Neural crest cell (in vitro differentiated cells): ENCODE measurements at regions not wholly inside any gene's neighbourhood (a gene's known extent, or its start where the extent isn't known, plus 50 kb on each side); places are given as distances from the start of the nearest gene placed in this dataset.

Experiments
- DNase-seq: peaks from one replicate; pipeline ENCODE4 v3.0.0; 2021; ENCODE audit warnings: low read depth, mixed read lengths, low spot score
- H3K27ac Mint-ChIP-seq: one replicate; pipeline ENCODE4 v1.8.0; 2021; ENCODE audit warnings: mild to moderate bottlenecking, mixed read lengths; ENCODE audit not compliant: unreplicated experiment
- H3K27me3 Mint-ChIP-seq: 2 replicates; pipeline ENCODE4 v1.8.0; 2021; ENCODE audit warnings: low read depth, mild to moderate bottlenecking, mixed read lengths
- H3K36me3 Mint-ChIP-seq: 2 replicates; pipeline ENCODE4 v1.8.0; 2021; ENCODE audit warnings: low read depth, mild to moderate bottlenecking, mixed read lengths
- H3K4me1 Mint-ChIP-seq: 2 replicates; pipeline ENCODE4 v1.8.0; 2021; ENCODE audit warnings: mixed read lengths
- H3K4me3 Mint-ChIP-seq: one replicate; pipeline ENCODE4 v1.8.0; 2021; ENCODE audit warnings: mild to moderate bottlenecking, mixed read lengths
- H3K9me3 Mint-ChIP-seq: 2 replicates; pipeline ENCODE4 v1.8.0; 2021; ENCODE audit warnings: mixed read lengths
- CTCF ChIP-seq: fragments of 200-600 bp; sonication (generic); conservative IDR thresholded peaks from 2 replicates; pipeline ENCODE4 v1.5.0; 2021; ENCODE audit warnings: antibody characterized with exemption, mild to moderate bottlenecking

- no peak for DNase-seq
- Mint-ChIP-seq H3K27me3 (no peaks in the 10 kb centered on the region), H3K4me3 (no peak overlapping the region), H3K9me3 (no peaks in the 10 kb centered on the region), H3K36me3 (peaks cover 8% of the 10 kb centered on the region), H3K4me1 (peaks cover 21% of the 10 kb centered on the region), H3K27ac (no peak overlapping the region)
- no peak for TF ChIP-seq CTCF
These were observed 294.9 kb downstream of the UTRN start for GRCh38 chr6:144580039-144580438.

GRCh38 chr6:144580771-144581170, 295.6 kb downstream of the UTRN start:
- TF ChIP-seq CTCF: no peak
- H3K27me3 Mint-ChIP-seq: no peaks in the 10 kb centered on the region
- peaks cover 26% of the 10 kb centered on the region for H3K4me1 Mint-ChIP-seq
- DNase-seq: no peak
- H3K36me3 Mint-ChIP-seq: peaks cover 8% of the 10 kb centered on the region
- no peak overlapping the region for H3K27ac Mint-ChIP-seq
- H3K9me3 Mint-ChIP-seq: no peaks in the 10 kb centered on the region
- H3K4me3 Mint-ChIP-seq: no peak overlapping the region

- H3K4me3 Mint-ChIP-seq: peak overlapping the region; percentile 71
- no peaks in the 10 kb centered on the region for H3K9me3 Mint-ChIP-seq
- H3K4me1 Mint-ChIP-seq: peaks cover 38% of the 10 kb centered on the region
- peak; percentile 68 for TF ChIP-seq CTCF
- peaks cover 5% of the 10 kb centered on the region for H3K36me3 Mint-ChIP-seq
- no peak overlapping the region for H3K27ac Mint-ChIP-seq
- DNase-seq: no peak
- H3K27me3 Mint-ChIP-seq: no peaks in the 10 kb centered on the region
These were observed 296.8 kb downstream of the UTRN start for GRCh38 chr6:144581812-144582537.

GRCh38 chr6:144582939-144583613, 297.9 kb downstream of the UTRN start:
- TF ChIP-seq CTCF: no peak
- H3K4me1 Mint-ChIP-seq: peaks cover 43% of the 10 kb centered on the region
- no peaks in the 10 kb centered on the region for H3K9me3 Mint-ChIP-seq
- peak overlapping the region; percentile 85 for H3K4me3 Mint-ChIP-seq
- DNase-seq: no peak
- H3K27me3 Mint-ChIP-seq: no peaks in the 10 kb centered on the region
- peak overlapping the region; percentile 68 for H3K27ac Mint-ChIP-seq
- H3K36me3 Mint-ChIP-seq: peaks cover 12% of the 10 kb centered on the region

GRCh38 chr6:144583614-144583954, 298.4 kb downstream of the UTRN start:
- TF ChIP-seq CTCF: no peak
- DNase-seq: no peak
- Mint-ChIP-seq H3K9me3 (no peaks in the 10 kb centered on the region), H3K27ac (no peak overlapping the region), H3K4me3 (peak overlapping the region; percentile 85), H3K36me3 (peaks cover 11% of the 10 kb centered on the region), H3K4me1 (peaks cover 43% of the 10 kb centered on the region), H3K27me3 (no peaks in the 10 kb centered on the region)
